HepG2 (cell line): ENCODE measurements at regions not wholly inside any gene's neighbourhood (a gene's known extent, or its start where the extent isn't known, plus 50 kb on each side); places are given as distances from the start of the nearest gene placed in this dataset.

Source experiments
- ATAC-seq: fragments of 200-7000 bp; cut with Tn5 transposase; 3 replicates; pipeline ENCODE4 v1.9.1; 2020; ENCODE audit warnings: mild to moderate bottlenecking, moderate library complexity
- BruUV-seq: library from RNA; stranded (reverse); fragments of 400-500 nt; replicated peaks from 2 replicates; lab custom pipeline; 2021; lab: Mats Ljungman, UMichigan
- CTCF ChIA-PET: fragments of 300-600 bp; formaldehyde crosslinking; extraction: SDS; loops from one replicate; lab custom pipeline; 2021; ENCODE audit warnings: low total read pairs, inconsistent platforms, low intra/inter-chr PET ratio; lab: Yijun Ruan, JAX
- POLR2A ChIA-PET: fragments of 350-600 bp; sonication (Branson Sonifier 250); formaldehyde crosslinking; loops from one replicate; lab custom pipeline; 2020; ENCODE audit warnings: antibody characterized with exemption, inconsistent platforms; lab: Yijun Ruan, JAX
- DNase-seq: peaks from one replicate; pipeline ENCODE4 v3.0.0-alpha.2; 2015; ENCODE audit warnings: low spot score
- FAIRE-seq: peaks from 3 replicates; lab custom pipeline; 2011; peaks lifted over from hg19 to GRCh38; lab: Jason Lieb, UNC
- H2AFZ ChIP-seq: one replicate; pipeline ENCODE4 v1.6.1; 2011; ENCODE audit warnings: low read length, inconsistent platforms
- H3K27ac ChIP-seq: fragments of 300-600 bp; 3 replicates; pipeline ENCODE4 v1.8.0; 2011; ENCODE audit warnings: mixed run types, mild to moderate bottlenecking, mixed read lengths, low read length, inconsistent platforms; ENCODE audit not compliant: insufficient read depth; ENCODE audit errors: extremely low read length
- H3K27me3 ChIP-seq, 2 experiments: fragments of 200-600 bp in 1 of 2; 2 replicates in 1 of 2; 3 replicates in 1 of 2; pipeline versions ENCODE4 v1.6.0 to v1.8.0; 2011; ENCODE audit warnings: low read length in 2 of 2, mild to moderate bottlenecking in 2 of 2, moderate library complexity in 2 of 2, inconsistent platforms in 1 of 2; ENCODE audit not compliant: insufficient read depth in 2 of 2, control insufficient read depth in 1 of 2
- H3K36me3 ChIP-seq, 2 experiments: fragments of 200-600 bp in 1 of 2; replicated peaks in 1 of 2; 2 replicates in 1 of 2; 3 replicates in 1 of 2; pipeline versions ENCODE4 v1.5.1 to v1.8.0; 2011; ENCODE audit warnings: low read length in 2 of 2, inconsistent platforms in 1 of 2; ENCODE audit not compliant: insufficient read depth in 2 of 2, control insufficient read depth in 1 of 2
- H3K4me1 ChIP-seq: 2 replicates; pipeline ENCODE4 v1.5.1; 2012; ENCODE audit warnings: low read length, inconsistent platforms; ENCODE audit not compliant: insufficient read depth
- H3K4me2 ChIP-seq: 2 replicates; pipeline ENCODE4 v1.6.0; 2011; ENCODE audit warnings: low read depth, low read length, inconsistent platforms
- H3K4me3 ChIP-seq, 3 experiments: fragments of 200-600 bp in 1 of 3; sonication (generic), shearing (Covaris generic) in 1 of 3; replicated peaks in 1 of 3; 2 replicates each; pipeline ENCODE4 v1.5.1; 2011 to 2016; ENCODE audit warnings: low read length in 3 of 3, inconsistent platforms in 2 of 3, low read depth in 2 of 3, mild to moderate bottlenecking in 2 of 3, control low read depth in 1 of 3, mixed read lengths in 1 of 3; ENCODE audit not compliant: insufficient read depth in 1 of 3
- H3K79me2 ChIP-seq: one replicate; pipeline ENCODE4 v1.6.1; 2011; ENCODE audit warnings: low read length, inconsistent platforms; ENCODE audit not compliant: insufficient read depth
- H3K9ac ChIP-seq: 2 replicates; pipeline ENCODE4 v1.6.0; 2011; ENCODE audit warnings: mild to moderate bottlenecking, low read depth, low read length, inconsistent platforms; ENCODE audit not compliant: insufficient read depth
- H3K9me3 ChIP-seq: 2 replicates; pipeline ENCODE4 v1.5.1; 2012; ENCODE audit warnings: mild to moderate bottlenecking, low read length
- H4K20me1 ChIP-seq: 2 replicates; pipeline ENCODE4 v1.6.0; 2011; ENCODE audit warnings: inconsistent platforms, mild to moderate bottlenecking, low read length, moderate library complexity; ENCODE audit not compliant: insufficient read depth
- DNMT1 ChIP-seq: sonication (generic); formaldehyde crosslinking; IDR thresholded peaks from 2 replicates; pipeline ENCODE4 v1.5.1; 2020; ENCODE audit warnings: mild to moderate bottlenecking, missing genetic modification reagents
- JDP2 ChIP-seq: sonication (generic); formaldehyde crosslinking; IDR thresholded peaks from 2 replicates; pipeline ENCODE4 v1.8.1; 2022; ENCODE audit warnings: missing genetic modification reagents, borderline replicate concordance
- SRY ChIP-seq: sonication (generic); formaldehyde crosslinking; IDR thresholded peaks from 2 replicates; pipeline ENCODE4 v1.8.0; 2022; ENCODE audit warnings: mild to moderate bottlenecking, missing genetic modification reagents
- TERF1 ChIP-seq: sonication (generic); formaldehyde crosslinking; IDR thresholded peaks from 2 replicates; pipeline ENCODE4 v1.8.0; 2022; ENCODE audit warnings: mild to moderate bottlenecking, missing genetic modification reagents, moderate library complexity
- ZNF33B ChIP-seq: sonication (generic); formaldehyde crosslinking; IDR thresholded peaks from 2 replicates; pipeline ENCODE4 v1.5.1; 2020; ENCODE audit warnings: mild to moderate bottlenecking, missing genetic modification reagents
- ZNF878 ChIP-seq: sonication (generic); formaldehyde crosslinking; IDR thresholded peaks from 2 replicates; pipeline ENCODE4 v1.8.1; 2023; ENCODE audit warnings: mild to moderate bottlenecking, missing genetic modification reagents, moderate library complexity
- ZSCAN31 ChIP-seq: sonication (generic); formaldehyde crosslinking; IDR thresholded peaks from 2 replicates; pipeline ENCODE4 v1.5.0; 2020; ENCODE audit warnings: low read depth, mild to moderate bottlenecking, missing genetic modification reagents
- WGBS: methylation state at CpG from one replicate; pipeline ENCODE4 v1.1.6; 2017; ENCODE audit warnings: low lambda C conversion rate; 5-methylcytosine and 5-hydroxymethylcytosine counted together
- in situ Hi-C: cut with HindIII; loops from 2 replicates; pipeline ENCODE4 v1.10.0; 2017; ENCODE audit warnings: low pct_unique_long_range_greater_than_20kb; ENCODE audit not compliant: extremely low pct_ligation_motif_present
- intact Hi-C: fragments of 100-400 bp; cut with micrococcal nuclease; formaldehyde crosslinking; loops from one replicate; pipeline ENCODE4 v1.10.0; 2022; ENCODE audit not compliant: unreplicated experiment

- no peak for TF ChIP-seq SRY (CRISPR knock-in tag)
- no peak for TF ChIP-seq ZSCAN31 (CRISPR knock-in tag)
- no peak for TF ChIP-seq TERF1 (CRISPR knock-in tag)
- TF ChIP-seq ZNF33B = no peak
- no peak for TF ChIP-seq DNMT1 (CRISPR knock-in tag)
- no peak for TF ChIP-seq ZNF878 (CRISPR knock-in tag)
These were observed 1519.2 kb downstream of the EFNB2 start (continued) for GRCh38 chr13:105016266-105016665.

GRCh38 chr13:105008604-105009003, 1526.9 kb downstream of the EFNB2 start:
- no peaks in the 10 kb centered on the region for H4K20me1 ChIP-seq
- POLR2A ChIA-PET = no interaction called here
- H3K79me2 ChIP-seq = no peaks in the 10 kb centered on the region
- H3K4me2 ChIP-seq = no peak overlapping the region
- intact Hi-C loops (no loop called here), in situ Hi-C loops (no loop called here)
- no TSS peak for BruUV-seq
- ATAC-seq (no peak), FAIRE-seq (no peak)
- H3K27me3 ChIP-seq = no peaks in the 10 kb centered on the region; a peak in 1 of 5 replicates
- H3K4me1 ChIP-seq = no peaks in the 10 kb centered on the region
- no peak overlapping the region for H3K4me3 ChIP-seq
- H3K9me3 ChIP-seq = peaks cover 64% of the 10 kb centered on the region
- no peak for TF ChIP-seq JDP2 (CRISPR knock-in tag)
- TF ChIP-seq, all 625 proteins: peak for 0
- Histone ChIP-seq H2AFZ (no peak overlapping the region), H3K27ac (no peak overlapping the region), H3K9ac (no peak overlapping the region), H3K36me3 (no peaks in the 10 kb centered on the region)
- 39% methylated on average over 5 of the region's 5 CpGs for WGBS
- no peak for DNase-seq
- CTCF ChIA-PET = no interaction called here
